Keratinocyte (primary cell): ENCODE measurements at regions not wholly inside any gene's neighbourhood (a gene's known extent, or its start where the extent isn't known, plus 50 kb on each side); places are given as distances from the start of the nearest gene placed in this dataset.

ENCODE experiments used
- DNase-seq: peaks from one replicate; pipeline ENCODE4 v3.0.0-alpha.2; 2011; ENCODE audit warnings: low read depth, missing footprints, low spot score
- FAIRE-seq: peaks from 2 replicates; lab custom pipeline; 2011; peaks lifted over from hg19 to GRCh38; lab: Jason Lieb, UNC
- H2AFZ ChIP-seq: 2 replicates; pipeline ENCODE4 v1.6.0; 2012; ENCODE audit warnings: low read length, control low read depth, inconsistent platforms; ENCODE audit not compliant: control insufficient read depth
- H3K27ac ChIP-seq: 2 replicates; pipeline ENCODE4 v1.5.1; 2011; ENCODE audit warnings: low read length; ENCODE audit not compliant: control insufficient read depth, insufficient read depth
- H3K27me3 ChIP-seq: 3 replicates; pipeline ENCODE4 v1.6.0; 2011; ENCODE audit warnings: low read length; ENCODE audit not compliant: control insufficient read depth, insufficient read depth; ENCODE audit errors: extremely low read depth
- H3K36me3 ChIP-seq, 2 experiments: 2 replicates in 1 of 2; 3 replicates in 1 of 2; pipeline ENCODE4 v1.5.1; 2011; ENCODE audit warnings: low read length in 2 of 2, mild to moderate bottlenecking in 1 of 2; ENCODE audit not compliant: control insufficient read depth in 2 of 2, insufficient read depth in 2 of 2; ENCODE audit errors: extremely low read depth in 1 of 2
- H3K4me1 ChIP-seq: 3 replicates; pipeline ENCODE4 v1.5.1; 2011; ENCODE audit warnings: low read length; ENCODE audit not compliant: control insufficient read depth, insufficient read depth; ENCODE audit errors: extremely low read depth
- H3K4me2 ChIP-seq: 3 replicates; pipeline ENCODE4 v1.6.0; 2011; ENCODE audit warnings: low read depth, low read length; ENCODE audit not compliant: control insufficient read depth, insufficient read depth; ENCODE audit errors: extremely low read depth
- H3K4me3 ChIP-seq, 3 experiments: fragments of 200-600 bp in 1 of 3; sonication (generic) in 1 of 3; 2 replicates in 2 of 3; 3 replicates in 1 of 3; pipeline ENCODE4 v1.5.1; 2011 to 2016; ENCODE audit warnings: low read length in 3 of 3, mild to moderate bottlenecking in 3 of 3, control low read depth in 2 of 3, inconsistent platforms in 1 of 3, low read depth in 1 of 3, mixed read lengths in 1 of 3, mixed run types in 1 of 3, moderate library complexity in 1 of 3; ENCODE audit not compliant: control insufficient read depth in 2 of 3, insufficient read depth in 2 of 3; ENCODE audit errors: extremely low read depth in 1 of 3
- H3K79me2 ChIP-seq: 2 replicates; pipeline ENCODE4 v1.6.0; 2012; ENCODE audit warnings: low read length; ENCODE audit not compliant: control insufficient read depth, insufficient read depth
- H3K9ac ChIP-seq: 3 replicates; pipeline ENCODE4 v1.6.0; 2011; ENCODE audit warnings: low read length; ENCODE audit not compliant: control insufficient read depth, insufficient read depth; ENCODE audit errors: extremely low read depth
- H3K9me1 ChIP-seq: 3 replicates; pipeline ENCODE4 v1.6.0; 2011; ENCODE audit warnings: low read length; ENCODE audit not compliant: control insufficient read depth, insufficient read depth; ENCODE audit errors: extremely low read depth
- H3K9me3 ChIP-seq: 2 replicates; pipeline ENCODE4 v1.5.1; 2012; ENCODE audit warnings: low read depth, low read length; ENCODE audit not compliant: control insufficient read depth
- H4K20me1 ChIP-seq: 3 replicates; pipeline ENCODE4 v1.6.0; 2011; ENCODE audit warnings: low read length; ENCODE audit not compliant: control insufficient read depth, insufficient read depth; ENCODE audit errors: extremely low read depth
- CTCF ChIP-seq, 3 experiments: IDR thresholded peaks in 1 of 3; conservative IDR thresholded peaks in 1 of 3; optimal IDR thresholded peaks in 1 of 3; 2 replicates in 2 of 3; 3 replicates in 1 of 3; pipeline versions ENCODE3 to v1.5.1; 2011; ENCODE audit warnings: low read length in 3 of 3, mild to moderate bottlenecking in 3 of 3, moderate library complexity in 2 of 3, control low read depth in 1 of 3, inconsistent platforms in 1 of 3; ENCODE audit not compliant: insufficient read depth in 2 of 3; ENCODE audit errors: extremely low read depth in 1 of 3
- EZH2 ChIP-seq: IDR thresholded peaks from one replicate; pipeline ENCODE4 v1.6.1; 2012; ENCODE audit warnings: inconsistent platforms, mild to moderate bottlenecking, low read length, moderate library complexity
- dilution Hi-C: fragments of 300-500 bp; cut with MboI; formaldehyde crosslinking; loops from one replicate; pipeline ENCODE4 v1.7.0; 2020; ENCODE audit warnings: low sequenced_read_pairs; ENCODE audit not compliant: extremely low pct_ligation_motif_present

GRCh38 chr1:5611431-5611830 lies 380.8 kb downstream of the NPHP4 start:
- Histone ChIP-seq H3K27me3 (no peaks in the 10 kb centered on the region), H3K27ac (no peak overlapping the region)

DNA sequence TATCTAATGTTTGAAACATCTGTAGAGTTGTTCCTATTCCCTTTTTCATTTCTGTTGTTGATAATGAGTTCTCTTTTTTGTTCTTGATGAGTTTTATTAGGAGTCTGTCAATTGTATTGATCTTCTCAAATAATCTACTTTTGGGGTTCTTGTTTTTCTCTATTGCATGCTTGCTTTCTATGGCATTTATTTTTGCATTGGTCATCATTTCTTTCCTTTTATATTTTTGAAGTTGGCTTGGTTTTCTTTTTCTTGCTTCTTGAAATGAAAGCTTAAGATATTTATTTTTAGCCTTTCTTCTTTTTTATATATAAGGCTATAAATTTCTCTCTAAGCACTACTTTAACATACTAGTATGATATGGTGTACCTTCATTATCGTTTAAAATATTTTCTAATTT lies 381.8 kb downstream of the NPHP4 start:
- no peak overlapping the region for H3K4me3 ChIP-seq
- peaks cover 3% of the 10 kb centered on the region for H3K4me1 ChIP-seq
- H3K36me3 ChIP-seq = no peaks in the 10 kb centered on the region
- H3K4me2 ChIP-seq = no peak overlapping the region
- H3K27me3 ChIP-seq = no peaks in the 10 kb centered on the region
- H3K9ac ChIP-seq = no peak overlapping the region
- H3K9me3 ChIP-seq = no peaks in the 10 kb centered on the region
- no peaks in the 10 kb centered on the region for H3K9me1 ChIP-seq
- H4K20me1 ChIP-seq = no peaks in the 10 kb centered on the region
- H3K79me2 ChIP-seq = no peaks in the 10 kb centered on the region
- TF ChIP-seq EZH2 (no peak), CTCF (optimal IDR thresholded peaks at IDR 0.05 in 1 of 3, IDR thresholded peaks at IDR 0.05 in 1 of 3, conservative IDR thresholded peaks at IDR 0.05 in 1 of 3; ENCODE audit: extremely low read depth in 1 of 3, insufficient read depth in 2 of 3, low read length in 3 of 3) (no peak)
- dilution Hi-C loops = no loop called here
- DNase-seq (no peak), FAIRE-seq (no peak)
- H2AFZ ChIP-seq = no peak overlapping the region
- no peak overlapping the region for H3K27ac ChIP-seq

More at GRCh38 chr1:5611431-5611830, 380.8 kb downstream of the NPHP4 start:
- no peaks in the 10 kb centered on the region for H3K9me1 ChIP-seq
- H3K4me1 ChIP-seq = peaks cover 3% of the 10 kb centered on the region
- no peaks in the 10 kb centered on the region for H3K36me3 ChIP-seq
- dilution Hi-C loops = no loop called here
- H4K20me1 ChIP-seq = no peaks in the 10 kb centered on the region
- FAIRE-seq = no peak
- no peaks in the 10 kb centered on the region for H3K79me2 ChIP-seq
- TF ChIP-seq EZH2 (no peak), CTCF (optimal IDR thresholded peaks at IDR 0.05 in 1 of 3, IDR thresholded peaks at IDR 0.05 in 1 of 3, conservative IDR thresholded peaks at IDR 0.05 in 1 of 3; ENCODE audit: extremely low read depth in 1 of 3, insufficient read depth in 2 of 3, low read length in 3 of 3) (no peak)
- H3K9ac ChIP-seq = no peak overlapping the region
- no peak overlapping the region for H2AFZ ChIP-seq
- no peak overlapping the region for H3K4me3 ChIP-seq
- H3K4me2 ChIP-seq = peak overlapping the region; percentile 25
- H3K9me3 ChIP-seq = no peaks in the 10 kb centered on the region
- no peak for DNase-seq
